GM19238 (cell line): ENCODE measurements at regions not wholly inside any gene's neighbourhood (a gene's known extent, or its start where the extent isn't known, plus 50 kb on each side); places are given as distances from the start of the nearest gene placed in this dataset.

Source experiments
- DNase-seq: peaks from one replicate; pipeline ENCODE4 v3.0.0; 2011; ENCODE audit warnings: low spot score; ENCODE audit not compliant: insufficient read length

DNA sequence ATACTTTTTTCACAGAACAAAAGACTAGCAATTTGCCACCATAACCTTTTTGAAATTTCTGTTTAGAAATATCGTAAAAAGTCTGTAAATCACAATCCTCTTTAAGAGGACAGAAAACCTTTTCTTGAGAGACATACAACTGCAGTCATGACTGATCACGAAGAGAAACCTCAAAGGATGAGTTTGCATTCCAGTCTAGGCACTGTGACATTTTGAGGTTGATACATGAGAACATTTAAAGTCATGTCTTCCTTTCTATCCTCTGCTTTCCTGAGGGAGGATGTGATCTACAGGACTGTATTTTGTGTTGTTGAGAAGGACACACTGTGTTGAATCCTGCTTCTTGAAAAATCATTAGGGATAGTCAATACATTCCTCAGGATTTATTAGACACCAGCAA lies 476.7 kb upstream of the CCDC179 start:
- no peak for DNase-seq

GRCh38 chr11:23353611-23354010 lies 493.3 kb upstream of the CCDC179 start:
- DNase-seq, result no peak

DNA sequence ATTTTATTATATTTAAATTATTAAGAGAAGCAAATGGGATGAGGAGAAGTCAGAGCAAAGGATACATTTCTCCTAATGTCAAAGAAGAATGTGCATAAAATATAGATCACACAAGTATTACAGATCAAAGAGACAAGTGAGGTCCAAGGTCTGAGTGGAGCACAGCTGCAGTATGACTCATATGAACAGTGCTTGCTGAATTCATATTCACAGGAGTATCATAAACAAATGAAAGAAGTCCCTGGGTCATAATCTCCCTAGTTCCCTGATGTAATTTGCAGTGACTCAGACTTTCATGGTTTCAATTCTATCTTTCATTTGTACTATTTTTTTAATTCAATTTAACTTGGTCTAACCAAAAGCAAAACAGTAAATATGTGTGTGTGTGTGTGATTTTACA lies 499.0 kb upstream of the CCDC179 start:
- DNase-seq, result no peak

GRCh38 chr11:23364076-23364475 lies 503.8 kb upstream of the CCDC179 start:
- no peak for DNase-seq

DNA sequence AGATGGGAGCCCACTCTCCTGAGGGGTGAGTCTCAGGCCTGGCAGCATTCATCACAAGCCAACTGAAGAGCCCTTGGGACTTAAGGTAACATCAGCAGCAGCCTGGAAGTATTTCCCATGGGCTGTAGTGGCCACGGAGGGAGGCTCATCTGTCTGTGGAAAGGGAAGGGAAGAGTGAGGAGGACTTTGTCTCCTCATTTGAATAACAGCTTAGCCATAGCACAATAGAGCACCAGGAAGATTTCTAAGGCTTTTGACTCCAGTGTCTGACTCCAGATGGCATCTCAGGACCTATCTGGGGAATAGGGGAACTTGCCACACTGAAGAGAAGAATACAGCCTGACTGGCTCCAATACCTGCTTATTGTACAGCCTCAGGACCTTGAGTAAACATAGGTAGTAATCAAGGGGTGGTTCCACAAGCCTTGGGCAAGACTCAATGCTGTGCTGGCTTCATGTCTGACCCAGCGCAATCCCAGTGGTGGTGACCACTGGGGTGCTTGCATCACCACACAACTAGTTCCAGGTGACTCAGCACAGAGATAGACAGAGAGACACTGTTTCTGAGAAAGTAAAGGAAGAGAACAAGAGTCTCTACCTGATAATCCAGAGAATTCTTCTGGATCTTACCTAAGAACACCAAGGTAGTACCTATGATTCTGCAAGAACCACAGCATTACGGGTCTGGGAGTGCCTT lies 510.5 kb upstream of the CCDC179 start:
- no peak for DNase-seq

- DNase-seq, result no peak
Measured at GRCh38 chr11:23377909-23378308, 517.6 kb upstream of the CCDC179 start.

- DNase-seq, result no peak
Measured at GRCh38 chr11:23391031-23391430, 530.8 kb upstream of the CCDC179 start.

- DNase-seq, result no peak
Measured at GRCh38 chr11:23398052-23398451, 537.8 kb upstream of the CCDC179 start.

DNA sequence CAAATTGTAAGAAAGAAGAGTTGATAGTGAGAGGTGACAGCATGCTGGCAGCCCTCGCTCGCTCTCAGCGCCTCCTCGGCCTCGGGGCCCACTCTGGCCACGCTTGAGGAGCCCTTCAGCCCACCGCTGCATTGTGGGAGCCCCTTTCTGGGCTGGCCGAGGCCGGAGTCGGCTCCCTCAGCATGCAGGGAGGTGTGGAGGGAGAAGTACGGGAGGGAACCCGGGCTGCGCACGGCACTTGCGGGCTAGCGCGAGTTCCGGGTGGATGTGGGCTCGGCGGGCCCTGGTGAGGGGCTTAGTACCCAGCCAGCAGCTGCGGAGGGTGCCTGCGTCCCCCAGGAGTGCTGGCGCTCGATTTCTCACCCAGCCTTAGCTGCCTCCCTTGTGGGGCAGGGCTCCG lies 539.7 kb upstream of the CCDC179 start:
- DNase-seq, result no peak

DNA sequence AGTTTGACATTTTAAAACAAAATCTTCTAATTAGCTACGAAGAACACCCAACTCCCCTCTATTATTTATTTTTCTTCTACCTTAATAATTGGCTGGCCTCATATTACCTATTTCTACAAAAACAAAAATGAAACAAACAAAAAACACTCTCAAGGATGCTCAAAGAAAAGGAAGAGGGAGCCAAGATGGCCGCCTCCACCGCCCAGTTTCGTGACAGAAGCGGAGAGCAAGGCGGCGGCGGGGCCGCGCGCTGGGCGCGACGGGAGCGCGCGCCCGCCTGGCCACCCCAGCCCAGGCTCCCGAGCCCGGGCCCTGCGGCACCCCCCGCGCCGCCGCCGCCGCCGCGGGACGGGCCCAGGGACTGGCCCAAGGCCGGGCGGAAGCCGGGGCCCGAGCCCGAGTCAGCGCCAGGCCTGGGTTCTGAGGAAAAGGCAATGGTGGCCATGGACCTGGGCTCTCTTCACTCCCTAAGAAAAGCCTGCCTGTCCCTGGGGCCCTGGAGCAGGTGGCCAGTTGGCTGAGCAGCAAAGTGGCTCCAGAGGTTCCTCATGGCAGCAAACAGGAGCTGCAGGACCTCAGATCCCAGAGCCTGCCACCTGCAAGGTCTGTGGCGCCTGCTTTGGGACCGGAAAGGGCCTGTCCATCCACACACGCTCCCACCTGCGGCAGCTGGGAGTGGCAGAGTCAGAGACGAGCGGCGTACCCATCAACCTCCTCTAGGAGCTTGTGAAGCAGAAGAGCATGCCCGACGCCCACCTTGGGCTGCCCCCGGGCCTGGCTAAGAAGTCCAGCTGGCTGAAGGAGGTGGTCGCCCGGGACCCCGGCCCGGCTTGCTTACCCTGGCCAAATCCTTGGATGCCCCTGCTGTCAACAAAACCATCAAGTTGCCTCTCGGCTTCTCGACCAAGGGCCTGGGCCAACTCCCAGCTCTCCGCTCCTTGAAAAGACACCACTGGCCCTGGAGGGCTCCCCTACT lies 543.2 kb upstream of the CCDC179 start:
- no peak for DNase-seq

- DNase-seq, result no peak
Measured at GRCh38 chr11:23404225-23405160, 544.2 kb upstream of the CCDC179 start.

DNA sequence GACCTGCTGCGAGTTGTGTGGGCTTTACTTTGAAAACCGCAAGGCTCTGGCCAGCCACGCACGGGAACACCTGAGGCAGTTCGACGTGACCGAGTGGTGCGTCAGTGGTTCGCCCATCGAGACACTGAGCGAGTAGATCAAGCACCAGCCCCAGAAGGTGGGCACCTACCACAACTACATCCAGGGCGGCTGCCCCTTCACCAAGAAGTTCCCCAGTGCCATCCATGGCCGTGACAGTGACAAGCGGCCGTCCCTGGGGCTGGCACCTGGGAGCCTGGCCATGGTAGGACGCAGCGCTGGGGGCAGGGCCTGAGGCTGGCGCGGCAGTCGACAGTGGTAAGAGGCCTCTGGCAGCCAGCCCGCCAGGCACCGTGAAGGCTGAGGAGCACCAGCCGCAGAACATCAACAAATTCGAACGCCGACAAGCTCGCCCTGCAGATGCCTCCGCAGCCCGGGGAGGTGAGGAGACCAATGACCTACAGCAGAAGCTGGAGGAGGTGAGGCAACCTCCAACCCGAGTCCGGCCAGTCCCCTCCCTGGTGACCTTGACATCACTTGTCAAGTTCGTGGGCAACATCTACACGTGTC lies 545.2 kb upstream of the CCDC179 start:
- DNase-seq, result no peak

DNA sequence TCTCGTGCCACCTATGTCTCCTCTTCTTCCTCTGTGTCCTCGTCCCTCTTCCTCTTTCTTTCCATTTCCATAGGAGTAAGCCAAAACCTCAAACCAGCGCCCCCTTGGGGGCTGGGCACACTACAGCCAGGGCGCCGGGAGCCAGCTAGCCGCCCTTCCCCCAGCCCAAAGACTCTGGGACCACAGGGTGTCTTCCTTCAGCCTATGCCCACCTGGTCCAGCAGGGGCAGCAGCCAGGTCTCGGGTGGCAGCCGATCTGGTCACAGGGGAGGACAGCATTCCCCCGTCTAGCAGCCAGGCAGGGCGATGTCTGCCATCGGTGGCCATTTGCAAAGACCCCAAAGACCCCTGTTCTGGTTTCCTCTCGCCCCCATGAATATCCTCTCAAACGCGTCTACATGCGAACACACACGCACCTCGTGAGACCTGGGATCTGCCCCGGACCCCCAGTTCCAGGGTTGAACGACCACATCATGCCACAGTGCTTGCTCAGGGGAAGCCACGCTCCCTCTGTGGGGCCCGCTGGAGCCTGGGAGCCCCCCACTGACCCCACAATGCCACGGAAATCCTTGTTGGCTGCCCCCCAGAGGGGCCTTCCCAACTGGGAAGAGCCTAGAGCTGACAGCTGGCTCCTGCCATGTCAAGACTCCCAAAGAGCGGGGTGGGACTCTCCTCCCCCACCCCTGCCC lies 546.0 kb upstream of the CCDC179 start:
- no peak for DNase-seq

DNA sequence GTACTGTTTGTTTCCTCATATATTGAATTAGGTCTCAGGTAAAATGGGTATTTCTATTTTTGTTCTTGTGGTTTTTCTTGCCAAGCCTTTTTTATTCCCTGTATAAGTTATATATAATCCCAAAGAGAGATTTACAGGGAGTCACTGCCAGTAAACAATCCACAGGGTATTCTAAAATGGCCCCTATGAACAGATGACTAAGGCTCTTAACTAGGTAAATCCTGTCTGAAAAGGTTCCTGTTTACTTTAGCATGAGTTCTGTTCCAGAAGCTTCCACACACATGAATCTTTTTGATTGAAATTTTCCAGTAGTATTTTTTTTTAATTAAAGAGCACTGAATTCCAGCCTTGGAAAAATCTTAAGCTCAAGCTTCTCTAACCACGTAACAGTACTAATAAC lies 552.8 kb upstream of the CCDC179 start:
- no peak for DNase-seq

DNA sequence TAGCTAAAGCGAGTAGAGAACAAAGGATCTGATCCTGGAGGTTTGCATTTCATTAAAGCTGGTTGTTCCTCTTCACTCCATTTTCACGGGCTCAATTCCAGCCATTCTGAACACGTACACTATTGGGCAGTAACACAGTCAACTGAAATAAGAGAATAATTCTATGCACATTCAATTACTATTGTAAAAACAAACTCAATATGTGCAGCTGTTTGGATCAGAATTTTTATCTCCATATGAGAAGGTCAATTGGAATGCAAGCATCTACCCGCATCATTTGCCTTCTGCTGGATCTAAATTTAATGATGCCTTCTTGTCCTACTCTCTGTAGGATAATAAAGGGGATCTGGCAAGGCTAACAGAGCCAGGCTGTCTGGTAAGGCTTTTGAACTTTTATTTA lies 562.8 kb upstream of the CCDC179 start:
- DNase-seq, result no peak

- DNase-seq, result no peak
Measured at GRCh38 chr11:23423656-23424055, 563.4 kb upstream of the CCDC179 start.

DNA sequence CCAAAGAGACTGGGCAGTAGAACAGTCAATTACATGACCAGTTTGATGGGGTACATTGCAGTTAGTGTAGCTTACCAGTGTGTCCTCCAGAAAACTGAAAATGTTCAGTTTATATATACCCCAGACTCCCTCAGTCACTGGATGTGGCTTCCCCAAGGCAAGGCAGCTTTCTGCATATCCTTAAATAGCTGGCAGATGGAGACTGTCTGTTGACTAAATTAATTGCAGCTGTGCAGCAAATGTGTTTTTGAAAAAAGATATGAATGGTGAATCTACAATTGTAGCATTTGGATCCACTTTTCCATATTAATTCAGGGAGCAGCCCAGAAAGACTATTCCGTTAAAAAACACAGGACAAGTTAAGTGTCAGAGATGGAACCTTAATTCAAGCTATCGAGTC lies 565.1 kb upstream of the CCDC179 start:
- DNase-seq, result no peak

DNA sequence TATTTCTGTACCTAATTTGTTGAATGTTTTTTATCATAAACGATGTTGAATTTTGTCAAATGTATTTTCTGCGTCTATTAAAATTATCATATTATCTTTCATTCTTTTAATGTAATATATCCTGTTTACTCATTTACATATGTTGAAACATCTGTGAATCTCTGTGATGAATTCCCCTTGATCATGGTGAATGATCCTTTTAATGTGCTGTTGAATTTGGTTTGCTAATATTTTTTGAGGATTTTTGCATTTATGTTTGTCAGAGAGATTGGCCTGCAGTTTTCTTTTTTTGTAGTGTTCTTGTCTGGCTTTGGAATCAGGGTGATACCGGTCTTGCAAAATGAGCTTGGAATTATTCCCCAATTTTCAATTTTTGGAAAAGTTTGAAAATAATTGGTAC lies 569.3 kb upstream of the CCDC179 start:
- DNase-seq, result no peak

GRCh38 chr11:23453522-23453921 lies 593.2 kb upstream of the CCDC179 start:
- DNase-seq, result no peak

- no peak for DNase-seq
Measured at GRCh38 chr11:23455321-23455891, 595.1 kb upstream of the CCDC179 start.
